ENCODE measurements at regions not wholly inside any gene's neighbourhood (a gene's known extent, or its start where the extent isn't known, plus 50 kb on each side); places are given as distances from the start of the nearest gene placed in this dataset.

DNA sequence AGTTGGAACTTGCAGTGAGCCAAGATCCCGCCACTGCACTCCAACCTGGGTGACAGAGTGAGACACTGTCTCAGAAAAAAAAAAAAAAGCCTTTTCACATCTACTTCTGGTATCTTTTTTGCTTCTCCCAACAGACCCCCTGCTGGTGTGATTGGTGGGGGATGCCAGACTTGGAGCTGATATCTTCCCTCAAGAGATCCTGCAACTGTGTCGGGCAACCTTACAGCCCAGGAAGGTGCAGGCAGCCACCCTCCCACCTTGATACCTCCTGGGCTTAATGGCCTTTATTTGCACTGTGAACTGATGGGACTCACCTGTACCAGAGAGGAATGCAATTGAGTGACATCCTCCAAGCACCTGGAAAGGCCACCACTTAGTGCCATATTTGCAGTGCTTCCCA, 142.3 kb downstream of the RGS9 start:
- dilution Hi-C loops (cut with MboI; ENCODE audit: extremely low pct_ligation_motif_present, low sequenced_read_pairs), result no loop called here

GRCh38 chr17:65278820-65279184, 141.6 kb downstream of the RGS9 start:
- Histone ChIP-seq H3K36me3 (ENCODE audit: control insufficient read depth in 2 of 2, extremely low read depth in 1 of 2, insufficient read depth in 2 of 2, low read length in 2 of 2) (no peaks in the 10 kb centered on the region), H2AFZ (ENCODE audit: control insufficient read depth, low read length) (no peak overlapping the region), H3K9ac (ENCODE audit: control insufficient read depth, extremely low read depth, insufficient read depth, low read length) (no peak overlapping the region), H3K4me2 (ENCODE audit: control insufficient read depth, extremely low read depth, insufficient read depth, low read depth, low read length) (no peak overlapping the region), H3K4me3 (ENCODE audit: control insufficient read depth in 2 of 3, extremely low read depth in 1 of 3, insufficient read depth in 2 of 3, low read depth in 1 of 3, low read length in 3 of 3) (no peak overlapping the region), H3K4me1 (ENCODE audit: control insufficient read depth, extremely low read depth, insufficient read depth, low read length) (no peaks in the 10 kb centered on the region), H3K27me3 (ENCODE audit: control insufficient read depth, extremely low read depth, insufficient read depth, low read length) (peaks cover 6% of the 10 kb centered on the region), H3K27ac (ENCODE audit: control insufficient read depth, insufficient read depth, low read length) (no peak overlapping the region), H3K9me3 (ENCODE audit: control insufficient read depth, low read depth, low read length) (no peaks in the 10 kb centered on the region), H3K9me1 (ENCODE audit: control insufficient read depth, extremely low read depth, insufficient read depth, low read length) (no peaks in the 10 kb centered on the region), H3K79me2 (ENCODE audit: control insufficient read depth, insufficient read depth, low read length) (no peaks in the 10 kb centered on the region), H4K20me1 (ENCODE audit: control insufficient read depth, extremely low read depth, insufficient read depth, low read length) (no peaks in the 10 kb centered on the region)
- TF ChIP-seq, protein P1, sequence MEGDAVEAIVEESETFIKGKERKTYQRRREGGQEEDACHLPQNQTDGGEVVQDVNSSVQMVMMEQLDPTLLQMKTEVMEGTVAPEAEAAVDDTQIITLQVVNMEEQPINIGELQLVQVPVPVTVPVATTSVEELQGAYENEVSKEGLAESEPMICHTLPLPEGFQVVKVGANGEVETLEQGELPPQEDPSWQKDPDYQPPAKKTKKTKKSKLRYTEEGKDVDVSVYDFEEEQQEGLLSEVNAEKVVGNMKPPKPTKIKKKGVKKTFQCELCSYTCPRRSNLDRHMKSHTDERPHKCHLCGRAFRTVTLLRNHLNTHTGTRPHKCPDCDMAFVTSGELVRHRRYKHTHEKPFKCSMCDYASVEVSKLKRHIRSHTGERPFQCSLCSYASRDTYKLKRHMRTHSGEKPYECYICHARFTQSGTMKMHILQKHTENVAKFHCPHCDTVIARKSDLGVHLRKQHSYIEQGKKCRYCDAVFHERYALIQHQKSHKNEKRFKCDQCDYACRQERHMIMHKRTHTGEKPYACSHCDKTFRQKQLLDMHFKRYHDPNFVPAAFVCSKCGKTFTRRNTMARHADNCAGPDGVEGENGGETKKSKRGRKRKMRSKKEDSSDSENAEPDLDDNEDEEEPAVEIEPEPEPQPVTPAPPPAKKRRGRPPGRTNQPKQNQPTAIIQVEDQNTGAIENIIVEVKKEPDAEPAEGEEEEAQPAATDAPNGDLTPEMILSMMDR (optimal IDR thresholded peaks at IDR 0.05 in 1 of 3, IDR thresholded peaks at IDR 0.05 in 1 of 3, conservative IDR thresholded peaks at IDR 0.05 in 1 of 3; ENCODE audit: extremely low read depth in 1 of 3, insufficient read depth in 2 of 3, low read length in 3 of 3), result no peak
- no peak for TF ChIP-seq EZH2 (IDR thresholded peaks at IDR 0.05; ENCODE audit: low read length)
- no peak for FAIRE-seq
- dilution Hi-C loops (cut with MboI; ENCODE audit: extremely low pct_ligation_motif_present, low sequenced_read_pairs), result no loop called here
- no peak for DNase-seq (ENCODE audit: low read depth, low spot score)

More for the DNA sequence above, 142.3 kb downstream of the RGS9 start:
- Histone ChIP-seq H3K9me3 (ENCODE audit: control insufficient read depth, low read depth, low read length) (no peaks in the 10 kb centered on the region), H3K4me2 (ENCODE audit: control insufficient read depth, extremely low read depth, insufficient read depth, low read depth, low read length) (no peak overlapping the region), H3K27ac (ENCODE audit: control insufficient read depth, insufficient read depth, low read length) (no peak overlapping the region), H2AFZ (ENCODE audit: control insufficient read depth, low read length) (no peak overlapping the region), H3K9ac (ENCODE audit: control insufficient read depth, extremely low read depth, insufficient read depth, low read length) (no peak overlapping the region), H3K9me1 (ENCODE audit: control insufficient read depth, extremely low read depth, insufficient read depth, low read length) (no peaks in the 10 kb centered on the region), H3K4me1 (ENCODE audit: control insufficient read depth, extremely low read depth, insufficient read depth, low read length) (no peaks in the 10 kb centered on the region), H3K4me3 (ENCODE audit: control insufficient read depth in 2 of 3, extremely low read depth in 1 of 3, insufficient read depth in 2 of 3, low read depth in 1 of 3, low read length in 3 of 3) (no peak overlapping the region), H3K79me2 (ENCODE audit: control insufficient read depth, insufficient read depth, low read length) (no peaks in the 10 kb centered on the region), H3K27me3 (ENCODE audit: control insufficient read depth, extremely low read depth, insufficient read depth, low read length) (peaks cover 6% of the 10 kb centered on the region), H4K20me1 (ENCODE audit: control insufficient read depth, extremely low read depth, insufficient read depth, low read length) (no peaks in the 10 kb centered on the region), H3K36me3 (ENCODE audit: control insufficient read depth in 2 of 2, extremely low read depth in 1 of 2, insufficient read depth in 2 of 2, low read length in 2 of 2) (no peaks in the 10 kb centered on the region)
- DNase-seq (ENCODE audit: low read depth, low spot score), result no peak
- no peak for TF ChIP-seq EZH2 (IDR thresholded peaks at IDR 0.05; ENCODE audit: low read length)
- TF ChIP-seq, protein P1 (optimal IDR thresholded peaks at IDR 0.05 in 1 of 3, IDR thresholded peaks at IDR 0.05 in 1 of 3, conservative IDR thresholded peaks at IDR 0.05 in 1 of 3; ENCODE audit: extremely low read depth in 1 of 3, insufficient read depth in 2 of 3, low read length in 3 of 3), result no peak
- FAIRE-seq, result no peak
